ENCODE measurements at regions not wholly inside any gene's neighbourhood (a gene's known extent, or its start where the extent isn't known, plus 50 kb on each side); places are given as distances from the start of the nearest gene placed in this dataset.

DNA sequence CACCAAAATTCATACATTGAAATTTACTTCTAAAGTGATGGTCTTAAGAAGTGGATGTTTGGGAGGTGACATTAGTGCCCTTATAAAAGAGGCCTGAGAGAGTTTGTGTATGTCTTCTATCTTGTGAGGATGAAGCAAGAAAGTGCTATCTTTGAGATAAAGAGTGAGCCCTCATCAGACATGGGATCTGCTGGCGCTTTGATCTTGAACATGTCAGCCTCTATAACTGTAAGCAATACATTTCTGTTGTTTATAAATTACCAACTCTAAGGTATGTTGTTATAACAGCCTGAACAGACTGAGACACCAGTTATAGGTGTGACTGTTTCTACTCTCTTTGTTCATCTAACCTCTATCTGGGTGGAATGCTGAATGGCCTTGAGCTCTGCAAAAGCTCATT lies 54.5 kb upstream of the SETBP1 start:
- TF ChIP-seq SCRT2 (tag by site-specific recombination; IDR thresholded peaks at IDR 0.05) (no peak), PBX3 (CRISPR knock-in tag; IDR thresholded peaks at IDR 0.05) (no peak), ZNF555 (tag by site-specific recombination; conservative IDR thresholded peaks at IDR 0.05) (no peak), ZNF843 (tag by site-specific recombination; IDR thresholded peaks at IDR 0.05) (no peak), KLF16 (tag by site-specific recombination; IDR thresholded peaks at IDR 0.05) (no peak), ZNF639 (tag by site-specific recombination; IDR thresholded peaks at IDR 0.05) (no peak), ZNF768 (tag by site-specific recombination; IDR thresholded peaks at IDR 0.05) (no peak)
- TF ChIP-seq, protein P1, sequence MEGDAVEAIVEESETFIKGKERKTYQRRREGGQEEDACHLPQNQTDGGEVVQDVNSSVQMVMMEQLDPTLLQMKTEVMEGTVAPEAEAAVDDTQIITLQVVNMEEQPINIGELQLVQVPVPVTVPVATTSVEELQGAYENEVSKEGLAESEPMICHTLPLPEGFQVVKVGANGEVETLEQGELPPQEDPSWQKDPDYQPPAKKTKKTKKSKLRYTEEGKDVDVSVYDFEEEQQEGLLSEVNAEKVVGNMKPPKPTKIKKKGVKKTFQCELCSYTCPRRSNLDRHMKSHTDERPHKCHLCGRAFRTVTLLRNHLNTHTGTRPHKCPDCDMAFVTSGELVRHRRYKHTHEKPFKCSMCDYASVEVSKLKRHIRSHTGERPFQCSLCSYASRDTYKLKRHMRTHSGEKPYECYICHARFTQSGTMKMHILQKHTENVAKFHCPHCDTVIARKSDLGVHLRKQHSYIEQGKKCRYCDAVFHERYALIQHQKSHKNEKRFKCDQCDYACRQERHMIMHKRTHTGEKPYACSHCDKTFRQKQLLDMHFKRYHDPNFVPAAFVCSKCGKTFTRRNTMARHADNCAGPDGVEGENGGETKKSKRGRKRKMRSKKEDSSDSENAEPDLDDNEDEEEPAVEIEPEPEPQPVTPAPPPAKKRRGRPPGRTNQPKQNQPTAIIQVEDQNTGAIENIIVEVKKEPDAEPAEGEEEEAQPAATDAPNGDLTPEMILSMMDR (tag by site-specific recombination; IDR thresholded peaks at IDR 0.05) = no peak
- TF ChIP-seq, protein P2, sequence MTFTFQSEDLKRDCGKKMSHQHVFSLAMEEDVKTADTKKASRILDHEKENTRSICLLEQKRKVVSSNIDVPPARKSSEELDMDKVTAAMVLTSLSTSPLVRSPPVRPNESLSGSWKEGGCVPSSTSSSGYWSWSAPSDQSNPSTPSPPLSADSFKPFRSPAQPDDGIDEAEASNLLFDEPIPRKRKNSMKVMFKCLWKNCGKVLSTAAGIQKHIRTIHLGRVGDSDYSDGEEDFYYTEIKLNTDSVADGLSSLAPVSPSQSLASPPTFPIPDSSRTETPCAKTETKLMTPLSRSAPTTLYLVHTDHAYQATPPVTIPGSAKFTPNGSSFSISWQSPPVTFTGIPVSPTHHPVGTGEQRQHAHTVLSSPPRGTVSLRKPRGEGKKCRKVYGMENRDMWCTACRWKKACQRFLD (tag by site-specific recombination; IDR thresholded peaks at IDR 0.05) = no peak

Data from HEK293 (cell line).